ENCODE measurements at regions not wholly inside any gene's neighbourhood (a gene's known extent, or its start where the extent isn't known, plus 50 kb on each side); places are given as distances from the start of the nearest gene placed in this dataset.

GRCh38 chr1:228836427-228836826 is 101.1 kb downstream of the RHOU start (continued):
- 0 out of 2 replicates have a peak, but pooled peaks have one; percentile 70 for TF ChIP-seq ZSCAN31 (CRISPR knock-in tag; IDR thresholded peaks at IDR 0.05; ENCODE audit: low read depth)
- TF ChIP-seq CENPX (CRISPR knock-in tag; IDR thresholded peaks at IDR 0.05) = no peak
- 0 out of 2 replicates have a peak, but pooled peaks have one; percentile 29 for TF ChIP-seq HOXD1 (CRISPR knock-in tag; IDR thresholded peaks at IDR 0.05)
- peak; percentile 80 for TF ChIP-seq PPARG (CRISPR knock-in tag; conservative IDR thresholded peaks at IDR 0.05)
- peak; percentile 79 for TF ChIP-seq HNF1B (CRISPR knock-in tag; IDR thresholded peaks at IDR 0.05)
- no peak for TF ChIP-seq ZNF761 (CRISPR knock-in tag; conservative IDR thresholded peaks at IDR 0.05)
- no peak for TF ChIP-seq KLF11 (CRISPR knock-in tag; IDR thresholded peaks at IDR 0.05)
- no peak for TF ChIP-seq CCDC6 (CRISPR knock-in tag; IDR thresholded peaks at IDR 0.05)
- TF ChIP-seq ZNF788 (CRISPR knock-in tag; IDR thresholded peaks at IDR 0.05; ENCODE audit: borderline replicate concordance) = peak; percentile 51
- peak; percentile 80; the same call in 1 of the 2 replicates for TF ChIP-seq ZMYM3 (CRISPR knock-in tag; IDR thresholded peaks at IDR 0.05)
- peak; percentile 44; the same call in 1 of the 2 replicates for TF ChIP-seq ZNF792 (CRISPR knock-in tag; IDR thresholded peaks at IDR 0.05)
- no peak for TF ChIP-seq IKZF1 (IDR thresholded peaks at IDR 0.05)
- no peak for TF ChIP-seq SRSF1 (optimal IDR thresholded peaks at IDR 0.05; ENCODE audit: low read depth, low read length)
- TF ChIP-seq POLR2A (IDR thresholded peaks at IDR 0.05; ENCODE audit: insufficient read depth in 1 of 2, low read depth in 2 of 2, low read length in 2 of 2) = peak; percentile 62; a peak in 3 of 4 replicates
- TF ChIP-seq ZNF747 (CRISPR knock-in tag; IDR thresholded peaks at IDR 0.05; ENCODE audit: borderline replicate concordance) = 0 out of 2 replicates have a peak, but pooled peaks have one; percentile 32
- TF ChIP-seq KLF15 (CRISPR knock-in tag; IDR thresholded peaks at IDR 0.05; ENCODE audit: borderline replicate concordance) = no peak
- TF ChIP-seq ZNF75D (CRISPR knock-in tag; IDR thresholded peaks at IDR 0.05; ENCODE audit: borderline replicate concordance) = no peak
- peak; percentile 59; the same call in 1 of the 2 replicates for TF ChIP-seq CBX5 (CRISPR knock-in tag; IDR thresholded peaks at IDR 0.05; ENCODE audit: borderline replicate concordance)
- TF ChIP-seq ARID5B (CRISPR knock-in tag; IDR thresholded peaks at IDR 0.05) = peak; percentile 73
- peak; percentile 39; the same call in 1 of the 2 replicates for TF ChIP-seq KDM2A (CRISPR knock-in tag; IDR thresholded peaks at IDR 0.05; ENCODE audit: borderline replicate concordance, low read depth)
- TF ChIP-seq ASH2L (IDR thresholded peaks at IDR 0.05; ENCODE audit: insufficient read length, low read depth, low read length) = peak; percentile 66
- 0 out of 2 replicates have a peak, but pooled peaks have one; percentile 18 for TF ChIP-seq TGIF2 (CRISPR knock-in tag; IDR thresholded peaks at IDR 0.05)
- peak; percentile 55 for TF ChIP-seq ZNF574 (CRISPR knock-in tag; IDR thresholded peaks at IDR 0.05)
- TF ChIP-seq ZNF3 (CRISPR knock-in tag; IDR thresholded peaks at IDR 0.05) = 0 out of 2 replicates have a peak, but pooled peaks have one; percentile 33
- peak; percentile 69 for TF ChIP-seq MAX (IDR thresholded peaks at IDR 0.05)

Measured in HepG2 (cell line).